ENCODE measurements at regions not wholly inside any gene's neighbourhood (a gene's known extent, or its start where the extent isn't known, plus 50 kb on each side); places are given as distances from the start of the nearest gene placed in this dataset.

DNA sequence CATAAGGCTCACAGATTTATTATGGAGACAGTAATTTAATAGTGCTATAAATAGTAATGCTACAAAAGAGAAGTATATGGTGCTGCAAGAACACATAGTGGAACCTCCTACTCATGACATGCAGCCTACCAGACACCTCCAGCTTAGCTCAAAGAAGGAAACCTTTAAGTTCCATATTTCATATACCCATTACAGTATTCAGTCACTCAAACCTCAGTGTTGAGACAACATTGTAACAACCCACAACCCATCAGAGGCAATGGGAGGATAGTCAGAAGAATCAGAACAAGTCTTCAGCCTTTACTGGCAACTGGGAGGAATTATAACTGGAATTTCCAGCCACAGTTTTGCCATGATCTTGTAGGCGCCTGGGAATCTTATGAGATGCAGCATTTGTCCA lies 186.3 kb upstream of the VSTM2A start:
- Histone ChIP-seq H3K27ac (ENCODE audit: low read depth, low read length) (no peak overlapping the region), H3K4me2 (ENCODE audit: low read length) (no peak overlapping the region), H3K79me2 (ENCODE audit: control insufficient read depth, low read length) (no peaks in the 10 kb centered on the region), H3K36me3 (ENCODE audit: control insufficient read depth, low read length) (no peaks in the 10 kb centered on the region), H3F3A (ENCODE audit: control insufficient read depth, insufficient read depth) (no peaks in the 10 kb centered on the region), H3K4me1 (ENCODE audit: control insufficient read depth, low read length) (no peaks in the 10 kb centered on the region), H3K4me3 (ENCODE audit: low read length) (no peak overlapping the region), H3K9me2 (replicated peaks; ENCODE audit: control insufficient read depth, low read length) (no peaks in the 10 kb centered on the region), H3K27me3 (ENCODE audit: control insufficient read depth, low read length) (no peaks in the 10 kb centered on the region), H3K9me3 (ENCODE audit: control insufficient read depth, insufficient read depth, low read length) (0 out of 2 replicates have a peak, but pooled peaks cover 2% of the 10 kb centered on the region), H4K20me1 (ENCODE audit: control insufficient read depth, insufficient read depth, low read depth, low read length) (no peaks in the 10 kb centered on the region)
- no peak for TF ChIP-seq EZH2phosphoT487 (IDR thresholded peaks at IDR 0.05; ENCODE audit: borderline replicate concordance, low read length)
- TF ChIP-seq, protein P1, sequence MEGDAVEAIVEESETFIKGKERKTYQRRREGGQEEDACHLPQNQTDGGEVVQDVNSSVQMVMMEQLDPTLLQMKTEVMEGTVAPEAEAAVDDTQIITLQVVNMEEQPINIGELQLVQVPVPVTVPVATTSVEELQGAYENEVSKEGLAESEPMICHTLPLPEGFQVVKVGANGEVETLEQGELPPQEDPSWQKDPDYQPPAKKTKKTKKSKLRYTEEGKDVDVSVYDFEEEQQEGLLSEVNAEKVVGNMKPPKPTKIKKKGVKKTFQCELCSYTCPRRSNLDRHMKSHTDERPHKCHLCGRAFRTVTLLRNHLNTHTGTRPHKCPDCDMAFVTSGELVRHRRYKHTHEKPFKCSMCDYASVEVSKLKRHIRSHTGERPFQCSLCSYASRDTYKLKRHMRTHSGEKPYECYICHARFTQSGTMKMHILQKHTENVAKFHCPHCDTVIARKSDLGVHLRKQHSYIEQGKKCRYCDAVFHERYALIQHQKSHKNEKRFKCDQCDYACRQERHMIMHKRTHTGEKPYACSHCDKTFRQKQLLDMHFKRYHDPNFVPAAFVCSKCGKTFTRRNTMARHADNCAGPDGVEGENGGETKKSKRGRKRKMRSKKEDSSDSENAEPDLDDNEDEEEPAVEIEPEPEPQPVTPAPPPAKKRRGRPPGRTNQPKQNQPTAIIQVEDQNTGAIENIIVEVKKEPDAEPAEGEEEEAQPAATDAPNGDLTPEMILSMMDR (IDR thresholded peaks at IDR 0.05; ENCODE audit: low read depth, low read length, poor library complexity, severe bottlenecking), result no peak

GRCh38 chr7:54360075-54360840 lies 181.9 kb upstream of the VSTM2A start:
- H3K9me3 ChIP-seq (ENCODE audit: control insufficient read depth, insufficient read depth, low read length), result no peaks in the 10 kb centered on the region
- H4K20me1 ChIP-seq (ENCODE audit: control insufficient read depth, insufficient read depth, low read depth, low read length), result no peaks in the 10 kb centered on the region
- H3K79me2 ChIP-seq (ENCODE audit: control insufficient read depth, low read length), result no peaks in the 10 kb centered on the region
- no peaks in the 10 kb centered on the region for H3F3A ChIP-seq (ENCODE audit: control insufficient read depth, insufficient read depth)
- H3K4me2 ChIP-seq (ENCODE audit: low read length), result no peak overlapping the region
- H3K9me2 ChIP-seq (replicated peaks; ENCODE audit: control insufficient read depth, low read length), result no peaks in the 10 kb centered on the region
- H3K4me3 ChIP-seq (ENCODE audit: low read length), result no peak overlapping the region
- no peak overlapping the region for H3K27ac ChIP-seq (ENCODE audit: low read depth, low read length)
- H3K27me3 ChIP-seq (ENCODE audit: control insufficient read depth, low read length), result no peaks in the 10 kb centered on the region
- no peaks in the 10 kb centered on the region for H3K36me3 ChIP-seq (ENCODE audit: control insufficient read depth, low read length)
- no peaks in the 10 kb centered on the region for H3K4me1 ChIP-seq (ENCODE audit: control insufficient read depth, low read length)
- TF ChIP-seq, protein P1 (IDR thresholded peaks at IDR 0.05; ENCODE audit: low read depth, low read length, poor library complexity, severe bottlenecking), result no peak
- no peak for TF ChIP-seq EZH2phosphoT487 (IDR thresholded peaks at IDR 0.05; ENCODE audit: borderline replicate concordance, low read length)

GRCh38 chr7:54390565-54390964 lies 151.6 kb upstream of the VSTM2A start:
- Histone ChIP-seq H3K27ac (ENCODE audit: low read depth, low read length) (no peak overlapping the region), H3K4me1 (ENCODE audit: control insufficient read depth, low read length) (no peaks in the 10 kb centered on the region), H3K79me2 (ENCODE audit: control insufficient read depth, low read length) (no peaks in the 10 kb centered on the region), H3K9me3 (ENCODE audit: control insufficient read depth, insufficient read depth, low read length) (peaks cover 8% of the 10 kb centered on the region; the same call in 1 of the 2 replicates), H3K4me3 (ENCODE audit: low read length) (no peak overlapping the region), H3F3A (ENCODE audit: control insufficient read depth, insufficient read depth) (no peaks in the 10 kb centered on the region), H3K36me3 (ENCODE audit: control insufficient read depth, low read length) (no peaks in the 10 kb centered on the region), H3K9me2 (replicated peaks; ENCODE audit: control insufficient read depth, low read length) (no peaks in the 10 kb centered on the region), H4K20me1 (ENCODE audit: control insufficient read depth, insufficient read depth, low read depth, low read length) (no peaks in the 10 kb centered on the region), H3K4me2 (ENCODE audit: low read length) (no peak overlapping the region), H3K27me3 (ENCODE audit: control insufficient read depth, low read length) (no peaks in the 10 kb centered on the region)
- TF ChIP-seq, protein P1 (IDR thresholded peaks at IDR 0.05; ENCODE audit: low read depth, low read length, poor library complexity, severe bottlenecking), result no peak
- TF ChIP-seq EZH2phosphoT487 (IDR thresholded peaks at IDR 0.05; ENCODE audit: borderline replicate concordance, low read length), result no peak

All from DOHH2 (cell line).